GM04504 (cell line): ENCODE measurements at regions not wholly inside any gene's neighbourhood (a gene's known extent, or its start where the extent isn't known, plus 50 kb on each side); places are given as distances from the start of the nearest gene placed in this dataset.
"Not testable (repeated sequence)": the region's sequence is repeated elsewhere in the genome, so short reads cannot be mapped to it uniquely, and the experiment has no call there.

Experiments
- DNase-seq: peaks from one replicate; pipeline ENCODE4 v3.0.0-alpha.2; 2012; ENCODE audit warnings: low read depth

DNA sequence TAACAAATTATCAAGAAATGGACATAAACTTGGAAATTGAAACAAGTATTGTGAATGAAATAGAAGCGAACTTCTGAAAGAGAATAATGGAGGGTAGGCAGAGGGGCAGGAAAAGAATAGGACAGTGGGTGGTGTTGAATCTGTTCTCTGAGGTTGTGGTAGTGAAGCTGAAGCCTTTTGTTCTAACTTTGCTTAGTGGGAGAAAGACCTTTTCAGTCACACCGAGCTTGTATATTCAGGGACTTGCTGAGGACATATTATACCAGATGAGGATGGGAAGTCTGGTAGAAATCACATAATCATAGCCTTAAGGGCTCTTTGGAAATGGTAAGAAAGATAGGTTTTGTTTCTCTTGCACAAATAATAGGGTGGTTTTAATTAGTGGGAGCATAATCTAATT, 115.4 kb upstream of the NDST4 start:
- DNase-seq: no peak

- no peak for DNase-seq
Observed at GRCh38 chr4:115222061-115222460, 108.6 kb upstream of the NDST4 start.

- no peak for DNase-seq
Observed at GRCh38 chr4:115219862-115220261, 106.4 kb upstream of the NDST4 start.

GRCh38 chr4:115219315-115219860, 106.0 kb upstream of the NDST4 start:
- DNase-seq: no peak

DNA sequence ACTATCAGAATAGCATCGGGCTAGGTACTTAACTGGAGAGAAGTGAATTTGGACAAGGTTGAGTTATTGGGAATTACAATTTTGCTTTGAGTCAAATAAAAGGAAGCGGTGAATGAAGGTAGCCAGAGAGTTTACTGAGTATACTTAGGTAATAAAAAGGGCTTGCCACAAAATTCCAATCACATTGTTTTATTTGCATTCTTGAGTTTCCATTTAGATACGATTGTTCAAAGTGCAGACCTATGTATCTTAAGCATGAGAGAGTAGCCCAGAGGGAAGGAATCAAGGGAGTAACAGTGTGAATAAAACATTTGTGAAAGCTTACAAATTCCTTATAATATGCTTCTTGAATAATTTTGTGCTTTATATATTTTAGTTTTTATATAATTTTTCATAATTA, 102.5 kb upstream of the NDST4 start:
- no peak for DNase-seq

DNA sequence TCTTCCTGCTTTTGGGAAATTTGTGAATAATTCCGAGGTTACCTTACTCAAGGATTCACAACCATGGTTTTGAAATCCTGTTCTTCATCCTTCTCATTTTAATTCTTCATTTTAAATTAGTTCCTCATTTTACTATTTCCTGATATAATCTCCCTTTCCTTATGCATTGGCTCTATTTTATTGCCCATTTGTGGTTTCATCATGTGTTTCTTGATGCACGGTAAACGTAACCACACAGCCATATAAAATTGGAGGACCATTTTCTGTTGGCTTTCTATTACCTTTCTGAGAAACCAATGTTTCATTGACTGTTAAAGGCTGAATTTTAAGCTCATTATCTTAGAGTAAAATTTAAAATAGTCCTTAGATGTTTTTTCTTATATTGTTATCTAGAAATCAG, 100.3 kb upstream of the NDST4 start:
- DNase-seq: no peak

DNA sequence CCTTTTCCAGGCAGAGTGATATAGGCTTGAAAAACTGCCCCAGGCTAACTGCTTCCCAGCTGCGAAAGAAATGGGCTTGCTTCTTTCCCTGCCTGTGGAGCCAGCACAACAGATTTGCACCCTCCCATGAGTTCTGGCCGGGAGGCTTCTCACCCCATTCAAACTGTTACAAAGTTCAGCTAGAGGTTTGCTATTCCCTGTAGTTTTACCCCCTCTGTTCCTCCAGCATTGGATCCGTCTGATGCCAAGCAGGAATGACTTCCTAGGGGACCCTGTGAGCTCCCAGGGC, 87.6 kb upstream of the NDST4 start:
- no peak for DNase-seq

GRCh38 chr4:115200201-115201041, 87.0 kb upstream of the NDST4 start:
- not testable (repeated sequence) for DNase-seq

DNA sequence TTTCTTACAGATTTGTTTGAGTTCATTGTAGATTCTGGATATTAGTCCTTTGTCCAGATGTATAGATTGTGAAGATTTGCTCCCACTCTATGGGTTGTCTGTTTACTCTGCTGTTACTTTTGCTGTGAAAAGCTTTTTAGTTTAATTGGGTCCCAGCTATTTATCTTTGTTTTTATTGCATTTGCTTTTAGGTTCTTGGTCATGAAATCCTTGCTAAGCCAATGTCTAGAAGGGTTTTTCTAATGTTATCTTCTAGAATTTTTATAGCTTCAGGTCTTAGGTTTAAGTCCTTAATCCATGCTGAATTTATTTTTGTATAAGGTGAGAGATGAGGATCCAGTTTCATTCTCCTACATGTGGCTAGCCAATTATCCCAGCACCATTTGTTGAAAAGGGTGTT, 81.2 kb upstream of the NDST4 start:
- DNase-seq: not testable (repeated sequence)

- DNase-seq: no peak
Observed at GRCh38 chr4:115190529-115190928, 77.1 kb upstream of the NDST4 start.

- no peak for DNase-seq
Observed at GRCh38 chr4:115187136-115187535, 73.7 kb upstream of the NDST4 start.

DNA sequence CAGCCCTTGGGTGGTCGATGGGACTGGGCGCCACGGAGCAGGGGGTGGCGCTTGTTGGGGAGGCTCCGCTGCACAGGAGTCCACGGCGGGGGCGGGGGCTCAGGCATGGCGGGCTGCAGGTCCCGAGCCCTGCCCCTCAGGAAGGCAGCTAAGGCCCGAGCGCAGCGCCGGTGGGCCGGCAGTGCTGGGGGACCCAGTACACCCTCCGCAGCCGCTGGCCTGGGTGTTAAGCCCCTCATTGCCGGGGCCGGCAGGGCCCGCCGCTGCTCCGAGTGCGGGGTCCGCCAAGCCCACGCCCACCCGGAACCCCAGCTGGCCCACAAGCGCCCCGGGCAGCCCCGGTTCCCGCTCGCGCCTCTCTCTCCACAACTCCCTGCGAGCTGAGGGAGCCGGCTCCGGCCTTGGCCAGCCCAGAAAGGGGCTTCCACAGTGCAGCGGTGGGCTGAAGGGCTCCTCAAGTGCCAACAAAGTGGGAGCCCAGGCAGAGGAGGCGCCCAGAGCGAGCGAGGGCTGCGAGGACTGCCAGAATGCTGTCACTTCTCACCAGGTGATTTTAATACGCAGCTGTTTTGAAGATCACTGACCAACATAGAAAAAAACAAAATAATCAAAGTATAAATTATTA, 66.1 kb upstream of the NDST4 start:
- not testable (repeated sequence) for DNase-seq

GRCh38 chr4:115178687-115179086, 65.3 kb upstream of the NDST4 start:
- DNase-seq: not testable (repeated sequence)

GRCh38 chr4:115171220-115171619, 57.8 kb upstream of the NDST4 start:
- no peak for DNase-seq

DNA sequence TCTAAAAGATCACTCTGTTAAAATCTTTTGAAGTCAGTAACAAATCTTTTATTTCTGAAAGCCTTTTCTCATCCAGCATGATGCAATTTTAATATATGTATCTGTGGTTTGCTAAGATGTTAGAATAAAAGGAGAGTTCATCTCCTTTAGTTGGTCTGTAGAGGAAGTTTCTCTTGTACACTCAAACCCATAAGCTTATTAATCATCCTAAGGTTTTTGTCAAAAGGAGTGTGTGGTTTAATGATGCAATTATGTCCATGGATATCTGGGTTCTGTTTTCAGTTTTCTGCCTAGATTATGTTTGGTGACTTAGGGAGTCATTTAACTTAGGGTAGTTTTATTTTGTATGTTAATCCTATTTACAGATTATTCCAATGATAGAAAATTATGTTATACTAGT, 52.1 kb upstream of the NDST4 start:
- DNase-seq: no peak
